Upper lobe of left lung (tissue), 6 donors: ENCODE measurements at regions not wholly inside any gene's neighbourhood (a gene's known extent, or its start where the extent isn't known, plus 50 kb on each side); places are given as distances from the start of the nearest gene placed in this dataset.

ENCODE experiments used
- ATAC-seq, 2 donors: fragments of 200-7000 bp; cut with Tn5 transposase; one replicate each; pipeline ENCODE4 v1.9.1; 2022; ENCODE audit warnings: mild to moderate bottlenecking in 2 of 2, moderate library complexity in 2 of 2; ENCODE audit not compliant: low FRiP score in 2 of 2
- DNase-seq, 2 donors: peaks; one replicate each; pipeline ENCODE4 v3.0.0-alpha.2; 2019 to 2020
- H3K27ac ChIP-seq, 4 donors: fragments of 200-600 bp; sonication (generic); one replicate each; pipeline ENCODE4 v1.5.1; 2016 to 2019
- H3K27me3 ChIP-seq, 4 donors: fragments of 200-600 bp; sonication (generic); one replicate each; pipeline ENCODE4 v1.5.1; 2017 to 2019
- H3K36me3 ChIP-seq, 4 donors: fragments of 200-600 bp; sonication (generic); one replicate each; pipeline ENCODE4 v1.5.1; 2016 to 2019
- H3K4me1 ChIP-seq, 4 donors: fragments of 200-600 bp; sonication (generic); one replicate each; pipeline ENCODE4 v1.5.1; 2018 to 2019
- H3K4me3 ChIP-seq, 4 donors: fragments of 200-600 bp; sonication (generic); one replicate each; pipeline ENCODE4 v1.5.1; 2017 to 2019; ENCODE audit warnings: mild to moderate bottlenecking in 2 of 4, moderate library complexity in 1 of 4
- H3K9me3 ChIP-seq, 4 donors: fragments of 200-600 bp; sonication (generic); one replicate each; pipeline ENCODE4 v1.5.1; 2018 to 2019
- CTCF ChIP-seq, 6 experiments: fragments of 450-650 bp in 4 of 6; fragments of 200-600 bp in 2 of 6; sonication (generic) in 2 of 6; IDR thresholded peaks; one replicate each; pipeline ENCODE4 v1.5.1; 2016 to 2019; ENCODE audit warnings: antibody characterized with exemption in 6 of 6
- EP300 ChIP-seq, 4 donors: sonication (generic); formaldehyde crosslinking; IDR thresholded peaks; one replicate each; pipeline ENCODE4 v1.5.1; 2017; ENCODE audit warnings: antibody characterized with exemption in 4 of 4, control low read depth in 2 of 4
- POLR2A ChIP-seq, 4 donors: fragments of 450-650 bp; IDR thresholded peaks; one replicate each; pipeline ENCODE4 v1.5.1; 2016 to 2017; ENCODE audit warnings: antibody characterized with exemption in 4 of 4, mild to moderate bottlenecking in 2 of 4
- POLR2AphosphoS5 ChIP-seq, 2 donors: sonication (generic); formaldehyde crosslinking; IDR thresholded peaks; one replicate each; pipeline ENCODE4 v1.5.1; 2017; ENCODE audit warnings: antibody characterized with exemption in 2 of 2
- WGBS, 2 donors: methylation state at CpG; one replicate each; pipeline ENCODE4 v1.1.5; 2017 to 2018; 5-methylcytosine and 5-hydroxymethylcytosine counted together
- donor health status: DM: no; HTN: no; CAD: no; lungs with moderate emphysema.
- donor health status: DM: no; HTN: yes; CAD: no; lungs with severe emphysema.

- ATAC-seq (no peak), DNase-seq (no peak)
- Histone ChIP-seq H3K27me3 (no peaks in the 10 kb centered on the region), H3K4me1 (no peaks in the 10 kb centered on the region), H3K9me3 (no peaks in the 10 kb centered on the region), H3K36me3 (no peaks in the 10 kb centered on the region), H3K4me3 (no peak overlapping the region), H3K27ac (no peak overlapping the region)
- TF ChIP-seq POLR2AphosphoS5 (IDR thresholded peaks at IDR 0.05) (no peak), EP300 (IDR thresholded peaks at IDR 0.05) (no peak), CTCF (IDR thresholded peaks at IDR 0.05) (no peak), POLR2A (IDR thresholded peaks at IDR 0.05) (no peak)
- 56 to 73% methylated on average over 2 of the region's 2 CpGs for WGBS, 2 donors
Observed at GRCh38 chr6:9370480-9370879, 935.1 kb upstream of the SLC35B3 start.

- Histone ChIP-seq H3K4me1 (no peaks in the 10 kb centered on the region), H3K27ac (no peak overlapping the region), H3K36me3 (no peaks in the 10 kb centered on the region), H3K27me3 (no peaks in the 10 kb centered on the region), H3K9me3 (no peaks in the 10 kb centered on the region), H3K4me3 (no peak overlapping the region)
- DNase-seq (no peak), ATAC-seq (no peak)
- no peak for TF ChIP-seq POLR2A (IDR thresholded peaks at IDR 0.05)
Observed at GRCh38 chr6:9365378-9365777, 930.0 kb upstream of the SLC35B3 start.

- Histone ChIP-seq H3K4me1 (no peaks in the 10 kb centered on the region), H3K27ac (no peak overlapping the region), H3K4me3 (no peak overlapping the region), H3K27me3 (no peaks in the 10 kb centered on the region), H3K36me3 (no peaks in the 10 kb centered on the region), H3K9me3 (no peaks in the 10 kb centered on the region)
- ATAC-seq, result no peak
- 67 to 79% methylated on average over 2 of the region's 2 CpGs for WGBS, 2 donors
- no peak for TF ChIP-seq POLR2AphosphoS5 (IDR thresholded peaks at IDR 0.05)
- no peak for DNase-seq
Observed at GRCh38 chr6:9361749-9362148, 926.4 kb upstream of the SLC35B3 start.

GRCh38 chr6:9360881-9361280 is 925.5 kb upstream of the SLC35B3 start:
- Histone ChIP-seq H3K27me3 (no peaks in the 10 kb centered on the region), H3K36me3 (no peaks in the 10 kb centered on the region), H3K4me3 (no peak overlapping the region), H3K9me3 (no peaks in the 10 kb centered on the region), H3K27ac (no peak overlapping the region), H3K4me1 (no peaks in the 10 kb centered on the region)
- no peak for TF ChIP-seq POLR2AphosphoS5 (IDR thresholded peaks at IDR 0.05)
- TF ChIP-seq POLR2A (IDR thresholded peaks at IDR 0.05), result no peak
- TF ChIP-seq EP300 (IDR thresholded peaks at IDR 0.05), result no peak
- TF ChIP-seq CTCF (IDR thresholded peaks at IDR 0.05), result no peak
- DNase-seq, result no peak
- no peak for ATAC-seq

GRCh38 chr6:9347608-9348007 is 912.3 kb upstream of the SLC35B3 start:
- H3K9me3 ChIP-seq, result no peaks in the 10 kb centered on the region
- H3K27ac ChIP-seq, result no peak overlapping the region
- no peaks in the 10 kb centered on the region for H3K27me3 ChIP-seq
- TF ChIP-seq CTCF (IDR thresholded peaks at IDR 0.05) (no peak), POLR2AphosphoS5 (IDR thresholded peaks at IDR 0.05) (no peak), EP300 (IDR thresholded peaks at IDR 0.05) (no peak), POLR2A (IDR thresholded peaks at IDR 0.05) (no peak)
- ATAC-seq (no peak), DNase-seq (no peak)
- WGBS, 2 donors, result 83 to 86% methylated on average over 3 of the region's 3 CpGs
- no peaks in the 10 kb centered on the region for H3K4me1 ChIP-seq
- no peaks in the 10 kb centered on the region for H3K36me3 ChIP-seq
- no peak overlapping the region for H3K4me3 ChIP-seq

GRCh38 chr6:9346923-9347322 is 911.6 kb upstream of the SLC35B3 start:
- no peaks in the 10 kb centered on the region for H3K4me1 ChIP-seq
- ATAC-seq (peak in 1 of 2 donors; percentile 40), DNase-seq (no peak)
- no peaks in the 10 kb centered on the region for H3K27me3 ChIP-seq
- no peak overlapping the region for H3K27ac ChIP-seq
- H3K36me3 ChIP-seq, result no peaks in the 10 kb centered on the region
- no peak overlapping the region for H3K4me3 ChIP-seq
- TF ChIP-seq POLR2A (IDR thresholded peaks at IDR 0.05) (no peak), CTCF (IDR thresholded peaks at IDR 0.05) (no peak), EP300 (IDR thresholded peaks at IDR 0.05) (no peak), POLR2AphosphoS5 (IDR thresholded peaks at IDR 0.05) (no peak)
- 57 to 66% methylated on average over 2 of the region's 2 CpGs for WGBS, 2 donors
- H3K9me3 ChIP-seq, result no peaks in the 10 kb centered on the region
